Keratinocyte (primary cell): ENCODE measurements at regions not wholly inside any gene's neighbourhood (a gene's known extent, or its start where the extent isn't known, plus 50 kb on each side); places are given as distances from the start of the nearest gene placed in this dataset.

Source experiments
- DNase-seq: peaks from one replicate; pipeline ENCODE4 v3.0.0-alpha.2; 2011; ENCODE audit warnings: low read depth, missing footprints, low spot score
- FAIRE-seq: peaks from 2 replicates; lab custom pipeline; 2011; peaks lifted over from hg19 to GRCh38; lab: Jason Lieb, UNC
- H2AFZ ChIP-seq: 2 replicates; pipeline ENCODE4 v1.6.0; 2012; ENCODE audit warnings: low read length, control low read depth, inconsistent platforms; ENCODE audit not compliant: control insufficient read depth
- H3K27ac ChIP-seq: 2 replicates; pipeline ENCODE4 v1.5.1; 2011; ENCODE audit warnings: low read length; ENCODE audit not compliant: control insufficient read depth, insufficient read depth
- H3K27me3 ChIP-seq: 3 replicates; pipeline ENCODE4 v1.6.0; 2011; ENCODE audit warnings: low read length; ENCODE audit not compliant: control insufficient read depth, insufficient read depth; ENCODE audit errors: extremely low read depth
- H3K36me3 ChIP-seq, 2 experiments: 2 replicates in 1 of 2; 3 replicates in 1 of 2; pipeline ENCODE4 v1.5.1; 2011; ENCODE audit warnings: low read length in 2 of 2, mild to moderate bottlenecking in 1 of 2; ENCODE audit not compliant: control insufficient read depth in 2 of 2, insufficient read depth in 2 of 2; ENCODE audit errors: extremely low read depth in 1 of 2
- H3K4me1 ChIP-seq: 3 replicates; pipeline ENCODE4 v1.5.1; 2011; ENCODE audit warnings: low read length; ENCODE audit not compliant: control insufficient read depth, insufficient read depth; ENCODE audit errors: extremely low read depth
- H3K4me2 ChIP-seq: 3 replicates; pipeline ENCODE4 v1.6.0; 2011; ENCODE audit warnings: low read depth, low read length; ENCODE audit not compliant: control insufficient read depth, insufficient read depth; ENCODE audit errors: extremely low read depth
- H3K4me3 ChIP-seq, 3 experiments: fragments of 200-600 bp in 1 of 3; sonication (generic) in 1 of 3; 2 replicates in 2 of 3; 3 replicates in 1 of 3; pipeline ENCODE4 v1.5.1; 2011 to 2016; ENCODE audit warnings: low read length in 3 of 3, mild to moderate bottlenecking in 3 of 3, control low read depth in 2 of 3, inconsistent platforms in 1 of 3, low read depth in 1 of 3, mixed read lengths in 1 of 3, mixed run types in 1 of 3, moderate library complexity in 1 of 3; ENCODE audit not compliant: control insufficient read depth in 2 of 3, insufficient read depth in 2 of 3; ENCODE audit errors: extremely low read depth in 1 of 3
- H3K79me2 ChIP-seq: 2 replicates; pipeline ENCODE4 v1.6.0; 2012; ENCODE audit warnings: low read length; ENCODE audit not compliant: control insufficient read depth, insufficient read depth
- H3K9ac ChIP-seq: 3 replicates; pipeline ENCODE4 v1.6.0; 2011; ENCODE audit warnings: low read length; ENCODE audit not compliant: control insufficient read depth, insufficient read depth; ENCODE audit errors: extremely low read depth
- H3K9me1 ChIP-seq: 3 replicates; pipeline ENCODE4 v1.6.0; 2011; ENCODE audit warnings: low read length; ENCODE audit not compliant: control insufficient read depth, insufficient read depth; ENCODE audit errors: extremely low read depth
- H3K9me3 ChIP-seq: 2 replicates; pipeline ENCODE4 v1.5.1; 2012; ENCODE audit warnings: low read depth, low read length; ENCODE audit not compliant: control insufficient read depth
- H4K20me1 ChIP-seq: 3 replicates; pipeline ENCODE4 v1.6.0; 2011; ENCODE audit warnings: low read length; ENCODE audit not compliant: control insufficient read depth, insufficient read depth; ENCODE audit errors: extremely low read depth
- EZH2 ChIP-seq: IDR thresholded peaks from one replicate; pipeline ENCODE4 v1.6.1; 2012; ENCODE audit warnings: inconsistent platforms, mild to moderate bottlenecking, low read length, moderate library complexity
- dilution Hi-C: fragments of 300-500 bp; cut with MboI; formaldehyde crosslinking; loops from one replicate; pipeline ENCODE4 v1.7.0; 2020; ENCODE audit warnings: low sequenced_read_pairs; ENCODE audit not compliant: extremely low pct_ligation_motif_present
- TF ChIP-seq, protein P1 (sequence below), 3 experiments: IDR thresholded peaks in 1 of 3; conservative IDR thresholded peaks in 1 of 3; optimal IDR thresholded peaks in 1 of 3; 2 replicates in 2 of 3; 3 replicates in 1 of 3; pipeline versions ENCODE3 to v1.5.1; 2011; ENCODE audit warnings: low read length in 3 of 3, mild to moderate bottlenecking in 3 of 3, moderate library complexity in 2 of 3, control low read depth in 1 of 3, inconsistent platforms in 1 of 3; ENCODE audit not compliant: insufficient read depth in 2 of 3; ENCODE audit errors: extremely low read depth in 1 of 3

- FAIRE-seq (no peak), DNase-seq (no peak)
- no peaks in the 10 kb centered on the region for H3K79me2 ChIP-seq
- no peak overlapping the region for H3K4me3 ChIP-seq
- H3K27ac ChIP-seq: no peak overlapping the region
- no peak overlapping the region for H3K9ac ChIP-seq
- peak overlapping the region; percentile 29 for H2AFZ ChIP-seq
- no peak overlapping the region for H3K4me2 ChIP-seq
- TF ChIP-seq EZH2: no peak
- TF ChIP-seq, protein P1, sequence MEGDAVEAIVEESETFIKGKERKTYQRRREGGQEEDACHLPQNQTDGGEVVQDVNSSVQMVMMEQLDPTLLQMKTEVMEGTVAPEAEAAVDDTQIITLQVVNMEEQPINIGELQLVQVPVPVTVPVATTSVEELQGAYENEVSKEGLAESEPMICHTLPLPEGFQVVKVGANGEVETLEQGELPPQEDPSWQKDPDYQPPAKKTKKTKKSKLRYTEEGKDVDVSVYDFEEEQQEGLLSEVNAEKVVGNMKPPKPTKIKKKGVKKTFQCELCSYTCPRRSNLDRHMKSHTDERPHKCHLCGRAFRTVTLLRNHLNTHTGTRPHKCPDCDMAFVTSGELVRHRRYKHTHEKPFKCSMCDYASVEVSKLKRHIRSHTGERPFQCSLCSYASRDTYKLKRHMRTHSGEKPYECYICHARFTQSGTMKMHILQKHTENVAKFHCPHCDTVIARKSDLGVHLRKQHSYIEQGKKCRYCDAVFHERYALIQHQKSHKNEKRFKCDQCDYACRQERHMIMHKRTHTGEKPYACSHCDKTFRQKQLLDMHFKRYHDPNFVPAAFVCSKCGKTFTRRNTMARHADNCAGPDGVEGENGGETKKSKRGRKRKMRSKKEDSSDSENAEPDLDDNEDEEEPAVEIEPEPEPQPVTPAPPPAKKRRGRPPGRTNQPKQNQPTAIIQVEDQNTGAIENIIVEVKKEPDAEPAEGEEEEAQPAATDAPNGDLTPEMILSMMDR (optimal IDR thresholded peaks at IDR 0.05 in 1 of 3, IDR thresholded peaks at IDR 0.05 in 1 of 3, conservative IDR thresholded peaks at IDR 0.05 in 1 of 3; ENCODE audit: extremely low read depth in 1 of 3, insufficient read depth in 2 of 3, low read length in 3 of 3): no peak
- H3K9me1 ChIP-seq: no peaks in the 10 kb centered on the region
- peaks cover 10% of the 10 kb centered on the region for H3K4me1 ChIP-seq
- dilution Hi-C loops: no loop called here
- no peaks in the 10 kb centered on the region for H3K9me3 ChIP-seq
- H3K27me3 ChIP-seq: no peaks in the 10 kb centered on the region
- no peaks in the 10 kb centered on the region for H3K36me3 ChIP-seq
- H4K20me1 ChIP-seq: no peaks in the 10 kb centered on the region
These were observed 267.8 kb upstream of the SNX7 start for GRCh38 chr1:98393719-98394118.

GRCh38 chr1:98391175-98391574 is 270.3 kb upstream of the SNX7 start:
- Histone ChIP-seq H3K9me3 (no peaks in the 10 kb centered on the region), H2AFZ (no peak overlapping the region), H3K9me1 (no peaks in the 10 kb centered on the region), H3K36me3 (no peaks in the 10 kb centered on the region), H3K79me2 (no peaks in the 10 kb centered on the region), H3K4me2 (no peak overlapping the region), H3K27ac (no peak overlapping the region), H3K4me3 (no peak overlapping the region), H3K4me1 (peaks cover 30% of the 10 kb centered on the region), H4K20me1 (no peaks in the 10 kb centered on the region), H3K27me3 (no peaks in the 10 kb centered on the region), H3K9ac (no peak overlapping the region)
- DNase-seq (no peak), FAIRE-seq (no peak)
- TF ChIP-seq, protein P1 (optimal IDR thresholded peaks at IDR 0.05 in 1 of 3, IDR thresholded peaks at IDR 0.05 in 1 of 3, conservative IDR thresholded peaks at IDR 0.05 in 1 of 3; ENCODE audit: extremely low read depth in 1 of 3, insufficient read depth in 2 of 3, low read length in 3 of 3): no peak
- TF ChIP-seq EZH2: no peak
- dilution Hi-C loops: no loop called here
